AG04449 (cell line): ENCODE measurements at regions not wholly inside any gene's neighbourhood (a gene's known extent, or its start where the extent isn't known, plus 50 kb on each side); places are given as distances from the start of the nearest gene placed in this dataset.

Experiments
- CTCF ChIA-PET: fragments of 350-600 bp; formaldehyde crosslinking; extraction: SDS; loops from one replicate; lab custom pipeline; 2021; ENCODE audit warnings: antibody characterized with exemption; lab: Yijun Ruan, JAX
- POLR2A ChIA-PET: fragments of 400-600, 350-600 bp; formaldehyde crosslinking; extraction: SDS; loops from one replicate; lab custom pipeline; 2020; ENCODE audit warnings: antibody characterized with exemption, inconsistent platforms; lab: Yijun Ruan, JAX
- DNase-seq: peaks from one replicate; pipeline ENCODE4 v3.0.0-alpha.2; 2010; ENCODE audit warnings: low read depth, low spot score
- H3K4me3 ChIP-seq: 2 replicates; pipeline ENCODE4 v1.5.1; 2011; ENCODE audit warnings: low read depth, mild to moderate bottlenecking, control low read depth, low read length
- CTCF ChIP-seq: IDR thresholded peaks from one replicate; pipeline ENCODE4 v1.5.1; 2011; ENCODE audit warnings: mild to moderate bottlenecking, moderate library complexity, low read length, control low read depth, inconsistent platforms; ENCODE audit not compliant: insufficient read depth; ENCODE audit errors: missing control alignments

- DNase-seq, result no peak
- ChIA-PET CTCF (no interaction called here), POLR2A (no interaction called here)
- no peak for TF ChIP-seq CTCF
- no peak overlapping the region for H3K4me3 ChIP-seq
These were observed 246.4 kb downstream of the SPRY2 start for GRCh38 chr13:80094526-80094925.

DNA sequence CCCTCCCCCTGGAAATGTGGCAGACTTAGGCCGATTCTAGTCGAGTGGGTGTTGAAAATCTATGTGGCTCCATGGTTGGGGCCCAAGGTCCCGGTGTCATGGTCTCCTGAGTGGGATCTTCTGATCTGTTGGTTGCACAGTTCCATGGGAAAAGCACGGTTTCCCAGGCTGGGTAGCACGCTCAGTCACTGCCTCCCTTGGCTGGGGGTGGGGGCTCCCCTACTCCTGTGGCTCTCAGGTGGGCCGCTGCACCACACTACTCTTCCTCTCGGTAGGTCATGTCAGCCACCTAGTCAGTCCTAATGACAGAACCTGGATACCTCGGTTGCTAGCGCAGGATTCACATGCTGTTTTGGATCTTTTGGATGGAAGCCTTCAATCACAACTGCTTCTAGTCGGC is 247.0 kb downstream of the SPRY2 start:
- POLR2A ChIA-PET, result no interaction called here
- CTCF ChIA-PET, result no interaction called here
- no peak overlapping the region for H3K4me3 ChIP-seq
- no peak for TF ChIP-seq CTCF
- DNase-seq, result no peak

DNA sequence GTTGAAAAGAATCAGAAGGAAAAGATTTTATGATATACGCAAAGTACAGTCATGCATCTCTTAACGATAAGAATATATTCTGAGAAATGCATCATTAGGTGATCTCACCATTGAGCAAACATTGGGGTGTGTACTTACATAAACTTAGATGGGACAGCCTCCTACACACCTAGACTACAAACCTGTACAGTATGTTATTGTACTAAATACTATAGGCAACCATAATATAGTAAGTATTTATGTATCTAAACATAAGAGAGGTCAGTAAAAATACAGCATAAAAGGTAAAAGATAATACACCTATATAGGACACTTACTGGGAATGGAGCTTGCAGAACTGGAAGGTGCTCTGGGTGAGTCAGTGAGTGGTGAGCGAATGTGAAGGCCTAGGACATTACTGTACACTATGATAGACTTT is 254.6 kb downstream of the SPRY2 start:
- CTCF ChIA-PET, result interaction anchor here (1.1 to 3.1 kb wide), 2 partner anchors 16 to 257 kb away, joined by 3 to 12 read pairs; no protein-coding TSS in a partner anchor
- no peak overlapping the region for H3K4me3 ChIP-seq
- POLR2A ChIA-PET, result no interaction called here
- DNase-seq, result no peak
- no peak for TF ChIP-seq CTCF

DNA sequence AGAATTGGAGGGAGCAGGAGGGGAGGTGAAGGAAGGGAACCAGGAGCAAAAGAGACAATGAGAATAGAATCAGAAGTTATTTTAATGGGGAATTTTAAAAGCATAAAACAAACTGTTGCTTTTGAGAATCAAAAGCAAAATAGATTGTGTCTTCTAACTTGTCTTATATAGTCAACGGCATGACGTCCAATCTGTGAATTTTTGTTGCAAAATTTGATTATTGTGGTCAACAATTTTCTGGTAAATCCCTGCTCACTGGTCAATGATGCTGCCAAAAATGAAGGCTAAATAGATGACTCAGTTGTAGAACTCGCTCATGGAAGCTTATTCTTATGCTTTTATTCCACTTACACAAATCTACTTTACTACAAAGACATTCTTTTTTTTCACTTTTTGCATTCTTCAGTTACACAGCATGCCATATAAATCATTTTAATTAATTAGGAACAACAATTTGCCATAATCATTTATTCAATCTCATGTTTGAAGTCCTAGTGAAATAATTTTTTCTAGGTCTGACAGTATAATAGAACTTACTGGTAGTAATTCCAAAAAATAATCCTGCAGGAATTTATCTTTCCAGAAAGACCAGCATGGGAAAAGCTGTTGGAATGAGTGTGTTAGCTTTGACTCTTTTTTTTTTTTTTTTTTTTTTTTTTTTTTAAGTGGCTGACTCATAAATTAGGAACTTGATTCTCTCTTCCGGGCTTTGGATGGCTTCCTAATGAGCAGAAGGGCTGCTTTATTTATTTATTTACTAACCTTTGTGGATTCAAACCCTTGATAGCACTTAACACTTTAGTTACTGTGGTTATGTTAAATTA is 256.9 kb downstream of the SPRY2 start:
- no peak for TF ChIP-seq CTCF
- ChIA-PET POLR2A (interaction anchor here (1.2 to 1.4 kb wide), 3 partner anchors 35 to 257 kb away, joined by 3 to 5 read pairs (median 4); partner anchors contain the start of gene SPRY2), CTCF (interaction anchor here (0.9 to 1.3 kb wide), 2 partner anchors 14 to 259 kb away, joined by 3 read pairs; no protein-coding TSS in a partner anchor)
- DNase-seq, result peak; percentile 91
- H3K4me3 ChIP-seq, result peak overlapping the region; percentile 18; the same call in 1 of the 2 replicates

DNA sequence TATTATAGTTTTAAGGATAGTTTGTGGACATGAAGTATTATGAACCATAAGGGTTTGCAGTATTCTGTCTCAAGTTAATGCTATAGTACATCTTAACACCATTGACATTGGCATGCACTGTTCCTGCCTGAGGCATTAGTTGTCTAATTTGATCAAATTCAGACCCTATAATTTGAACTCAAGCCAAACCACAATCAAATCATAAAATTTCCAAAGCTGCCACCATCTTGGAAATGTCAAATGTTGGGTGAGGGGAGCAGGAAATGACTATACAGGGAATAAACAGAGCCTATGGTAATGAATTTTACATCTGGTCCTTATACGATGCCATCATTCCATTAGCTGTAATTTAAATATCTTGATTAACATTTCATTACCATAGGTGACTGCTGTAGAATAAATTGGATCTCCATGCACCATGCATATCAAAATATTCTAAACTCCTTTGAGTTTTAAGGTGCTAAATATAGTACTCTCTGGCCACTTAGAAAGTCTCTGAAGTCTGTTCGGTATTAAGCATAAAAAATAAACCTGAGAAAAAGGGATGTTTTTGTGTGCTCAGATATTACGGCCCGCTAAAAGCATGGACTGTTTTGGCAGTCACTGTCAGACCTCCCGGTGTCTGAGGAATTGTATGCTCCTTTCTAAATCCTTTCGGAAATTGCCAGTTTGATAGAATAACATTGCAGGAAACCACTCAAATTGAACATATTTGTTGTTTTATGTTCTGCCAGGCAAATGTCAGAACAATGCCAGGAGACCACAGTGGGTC is 257.7 kb downstream of the SPRY2 start:
- CTCF ChIA-PET, result interaction anchor here (1.3 kb wide), 1 partner anchor 260 kb away, joined by 3 read pairs; no protein-coding TSS in a partner anchor
- POLR2A ChIA-PET, result interaction anchor here (0.6 to 1.4 kb wide), 3 partner anchors 34 to 258 kb away, joined by 3 to 5 read pairs (median 4); partner anchors contain the start of gene SPRY2
- peak; percentile 26 for DNase-seq
- peak overlapping the region; percentile 20 for H3K4me3 ChIP-seq
- TF ChIP-seq CTCF, result no peak
